ENCODE measurements at regions not wholly inside any gene's neighbourhood (a gene's known extent, or its start where the extent isn't known, plus 50 kb on each side); places are given as distances from the start of the nearest gene placed in this dataset.

DNA sequence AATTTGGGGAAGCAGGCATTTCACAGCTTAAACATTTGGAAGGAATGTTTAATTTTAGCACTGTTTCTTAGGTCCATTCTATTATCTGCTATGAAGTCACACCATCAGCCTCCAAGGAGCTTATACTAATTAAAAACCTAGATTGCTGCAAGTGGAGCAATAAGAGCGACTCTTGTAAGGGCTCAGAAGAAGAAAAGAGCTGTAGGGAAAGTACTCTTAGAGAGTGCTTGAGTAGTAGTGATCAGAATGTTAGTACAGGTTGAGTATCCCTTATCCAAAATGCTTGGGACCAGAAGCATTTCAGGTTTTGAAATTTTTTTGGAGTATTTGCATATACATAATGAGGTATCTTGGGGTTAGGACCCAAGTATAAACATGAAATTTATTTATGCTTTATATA, 285.3 kb downstream of the UBE3D start:
- DNase-seq, result no peak
- Histone ChIP-seq H3K4me3 (no peak overlapping the region), H3K36me3 (no peaks in the 10 kb centered on the region), H3K27ac (no peak overlapping the region), H3K9me3 (no peaks in the 10 kb centered on the region), H3K27me3 (no peaks in the 10 kb centered on the region), H3K4me1 (no peaks in the 10 kb centered on the region)
- intact Hi-C loops (cut with DNase I), result no loop called here
- 78 to 81% methylated on average over 1 of the region's 1 CpG for WGBS, 2 donors
- no peak for TF ChIP-seq POLR2A (IDR thresholded peaks at IDR 0.05)
- TF ChIP-seq, protein P1, sequence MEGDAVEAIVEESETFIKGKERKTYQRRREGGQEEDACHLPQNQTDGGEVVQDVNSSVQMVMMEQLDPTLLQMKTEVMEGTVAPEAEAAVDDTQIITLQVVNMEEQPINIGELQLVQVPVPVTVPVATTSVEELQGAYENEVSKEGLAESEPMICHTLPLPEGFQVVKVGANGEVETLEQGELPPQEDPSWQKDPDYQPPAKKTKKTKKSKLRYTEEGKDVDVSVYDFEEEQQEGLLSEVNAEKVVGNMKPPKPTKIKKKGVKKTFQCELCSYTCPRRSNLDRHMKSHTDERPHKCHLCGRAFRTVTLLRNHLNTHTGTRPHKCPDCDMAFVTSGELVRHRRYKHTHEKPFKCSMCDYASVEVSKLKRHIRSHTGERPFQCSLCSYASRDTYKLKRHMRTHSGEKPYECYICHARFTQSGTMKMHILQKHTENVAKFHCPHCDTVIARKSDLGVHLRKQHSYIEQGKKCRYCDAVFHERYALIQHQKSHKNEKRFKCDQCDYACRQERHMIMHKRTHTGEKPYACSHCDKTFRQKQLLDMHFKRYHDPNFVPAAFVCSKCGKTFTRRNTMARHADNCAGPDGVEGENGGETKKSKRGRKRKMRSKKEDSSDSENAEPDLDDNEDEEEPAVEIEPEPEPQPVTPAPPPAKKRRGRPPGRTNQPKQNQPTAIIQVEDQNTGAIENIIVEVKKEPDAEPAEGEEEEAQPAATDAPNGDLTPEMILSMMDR (IDR thresholded peaks at IDR 0.05), result no peak

DNA sequence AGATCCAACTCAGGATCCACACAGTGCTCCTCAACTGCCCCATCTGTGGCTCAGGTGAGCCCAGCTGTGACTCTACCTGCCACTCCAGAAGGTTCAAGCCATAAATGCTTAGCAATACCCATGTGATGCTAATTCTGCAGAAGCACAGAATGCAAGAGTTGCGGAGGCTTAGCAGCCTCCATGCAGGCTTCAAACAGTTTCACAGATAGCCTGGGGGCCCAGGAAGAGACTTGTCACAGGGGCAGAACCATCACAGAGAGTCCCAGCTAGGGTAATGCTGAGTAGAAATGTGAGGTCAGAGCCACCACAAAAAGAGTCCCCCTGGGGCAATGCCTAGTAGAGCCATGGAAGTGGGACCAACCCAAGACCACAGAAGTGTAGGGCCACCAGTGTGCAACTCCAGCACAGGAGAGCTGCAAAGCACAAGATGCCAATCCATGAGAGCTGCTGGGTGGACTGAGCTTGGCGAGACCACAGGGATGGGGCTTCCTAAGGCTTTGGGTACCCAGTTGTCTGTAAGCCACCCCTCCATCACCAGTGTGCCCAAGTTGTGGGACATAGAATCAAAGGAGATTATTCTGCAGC, 283.9 kb downstream of the UBE3D start:
- WGBS, 2 donors, result 83 to 100% methylated on average over 1 of the region's 2 CpGs
- intact Hi-C loops (cut with DNase I), result no loop called here
- Histone ChIP-seq H3K4me1 (no peaks in the 10 kb centered on the region), H3K27me3 (no peaks in the 10 kb centered on the region), H3K27ac (no peak overlapping the region), H3K4me3 (no peak overlapping the region), H3K36me3 (no peaks in the 10 kb centered on the region), H3K9me3 (no peaks in the 10 kb centered on the region)
- DNase-seq, result no peak
- TF ChIP-seq, protein P1 (IDR thresholded peaks at IDR 0.05), result no peak
- no peak for TF ChIP-seq POLR2A (IDR thresholded peaks at IDR 0.05)

DNA sequence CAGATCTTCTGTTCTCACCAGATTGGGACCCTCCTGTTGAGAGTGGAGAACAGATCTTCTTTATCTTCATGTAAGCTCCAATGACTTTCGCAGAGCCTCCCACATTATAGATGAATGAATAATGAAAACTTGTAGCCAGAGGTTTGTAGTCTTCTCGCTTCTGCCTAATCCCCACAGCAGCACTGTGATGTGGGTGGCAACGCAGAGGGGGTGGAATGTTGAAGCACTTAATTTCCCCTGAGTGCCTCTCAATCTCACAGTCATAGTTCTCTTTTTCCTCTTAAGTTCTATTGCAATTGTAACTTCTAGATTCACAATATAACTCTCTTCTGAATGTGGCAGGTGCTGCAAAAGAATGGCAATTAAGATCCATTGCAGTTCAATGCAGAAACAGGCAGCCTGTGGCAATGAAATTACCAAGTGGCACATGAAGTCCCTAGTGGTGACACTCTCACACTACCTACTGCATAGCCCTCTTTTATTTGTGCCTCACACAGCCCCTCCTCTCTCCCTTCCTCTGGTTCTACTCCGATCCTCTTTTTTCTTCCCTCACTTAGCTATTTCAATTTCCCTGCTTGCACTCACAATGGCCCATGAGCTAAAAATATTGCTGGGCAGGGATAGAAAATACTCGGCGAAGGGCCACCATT, 281.9 kb downstream of the UBE3D start:
- Histone ChIP-seq H3K4me3 (no peak overlapping the region), H3K9me3 (peaks cover 0 to 3% (median 0%) of the 10 kb centered on the region in 3 donors), H3K36me3 (no peaks in the 10 kb centered on the region), H3K4me1 (no peaks in the 10 kb centered on the region), H3K27ac (no peak overlapping the region), H3K27me3 (no peaks in the 10 kb centered on the region)
- intact Hi-C loops (cut with DNase I), result no loop called here
- 67 to 80% methylated on average over 6 of the region's 6 CpGs for WGBS, 2 donors
- no peak for DNase-seq
- no peak for TF ChIP-seq POLR2A (IDR thresholded peaks at IDR 0.05)
- TF ChIP-seq, protein P1 (IDR thresholded peaks at IDR 0.05), result no peak

DNA sequence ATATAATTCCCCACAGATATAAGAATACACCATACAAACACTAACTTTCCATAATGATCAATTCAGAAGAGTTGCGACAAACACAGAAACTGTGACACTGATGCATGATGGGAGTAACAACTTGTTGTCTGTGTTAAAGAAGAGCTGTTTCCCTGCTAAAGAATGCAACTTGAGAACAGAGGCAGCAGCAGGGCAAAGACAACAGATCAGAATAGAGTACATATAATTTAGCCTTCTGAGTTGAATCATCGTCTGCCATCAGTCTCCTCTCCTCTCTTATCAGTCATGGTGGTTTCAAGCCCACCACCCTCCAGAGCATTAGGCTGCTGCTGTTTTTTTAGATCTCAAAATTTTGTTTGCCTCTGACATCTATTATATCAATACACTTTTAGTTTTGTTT, 280.4 kb downstream of the UBE3D start:
- intact Hi-C loops (cut with DNase I), result no loop called here
- Histone ChIP-seq H3K4me1 (no peaks in the 10 kb centered on the region), H3K4me3 (no peak overlapping the region), H3K9me3 (peaks cover 0 to 10% (median 0%) of the 10 kb centered on the region in 3 donors), H3K36me3 (no peaks in the 10 kb centered on the region), H3K27me3 (no peaks in the 10 kb centered on the region), H3K27ac (no peak overlapping the region)
- TF ChIP-seq POLR2A (IDR thresholded peaks at IDR 0.05), result no peak
- TF ChIP-seq, protein P1 (IDR thresholded peaks at IDR 0.05), result no peak
- no peak for DNase-seq
- 73 to 77% methylated on average over 2 of the region's 2 CpGs for WGBS, 2 donors

DNA sequence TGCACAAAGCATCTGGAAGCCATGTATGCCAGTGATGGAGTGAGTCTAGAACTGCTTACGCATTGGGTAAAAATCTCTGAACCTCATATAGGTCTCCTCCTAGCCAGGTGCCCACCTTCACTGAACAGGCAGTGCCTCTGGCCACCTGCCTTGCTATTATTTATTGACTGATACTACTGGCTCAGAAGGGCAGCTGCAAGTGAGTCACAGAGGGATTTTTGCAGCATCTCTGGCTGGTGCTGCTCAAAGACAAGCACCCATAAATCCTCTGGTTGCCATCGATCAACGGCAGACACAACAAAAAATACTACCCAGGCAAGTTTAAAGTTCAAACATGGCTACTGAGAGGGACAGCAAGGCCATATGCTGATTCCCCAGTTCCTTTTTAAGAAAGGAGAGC, 279.4 kb downstream of the UBE3D start:
- H3K4me1 ChIP-seq, result no peaks in the 10 kb centered on the region
- H3K36me3 ChIP-seq, result no peaks in the 10 kb centered on the region
- intact Hi-C loops (cut with DNase I), result no loop called here
- H3K4me3 ChIP-seq, result no peak overlapping the region
- H3K27me3 ChIP-seq, result no peaks in the 10 kb centered on the region
- H3K9me3 ChIP-seq, result peaks cover 0 to 10% (median 0%) of the 10 kb centered on the region in 3 donors
- 80 to 90% methylated on average over 3 of the region's 3 CpGs for WGBS, 2 donors
- no peak overlapping the region for H3K27ac ChIP-seq
- TF ChIP-seq POLR2A (IDR thresholded peaks at IDR 0.05), result no peak
- TF ChIP-seq, protein P1 (IDR thresholded peaks at IDR 0.05), result no peak
- DNase-seq, result no peak

Measured in esophagus squamous epithelium (tissue), 5 donors.